NCI-H146 treated with DMSO at 0.1 percent for 48 hours (cell line): ENCODE measurements at regions not wholly inside any gene's neighbourhood (a gene's known extent, or its start where the extent isn't known, plus 50 kb on each side); places are given as distances from the start of the nearest gene placed in this dataset.

ENCODE experiments used
- DNase-seq: peaks from one replicate; lab custom pipeline; 2025; ENCODE audit not compliant: unreplicated experiment; lab: John Stamatoyannopoulos, UW

- no peak for DNase-seq
Measured at GRCh38 chr1:234940841-234941240, 187.8 kb downstream of the TOMM20 start.

DNA sequence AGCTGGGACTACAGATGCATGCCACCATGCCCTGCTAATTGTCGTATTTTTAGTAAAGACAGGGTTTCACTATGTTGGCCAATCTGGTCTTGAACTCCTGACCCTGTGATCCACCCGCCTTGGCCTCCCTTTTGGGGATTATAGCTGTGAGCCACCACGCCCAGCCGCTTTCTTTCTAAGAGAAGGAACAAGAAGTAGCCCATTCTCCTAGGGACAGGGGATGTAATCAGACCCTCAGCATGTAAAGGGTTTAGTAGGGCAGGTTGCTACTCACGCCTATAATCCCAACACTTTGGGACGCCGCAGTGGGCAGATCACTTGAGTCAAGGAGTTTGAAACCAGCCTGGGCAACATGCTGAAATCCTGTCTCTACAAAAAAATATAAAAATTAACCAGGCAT is 189.7 kb downstream of the TOMM20 start:
- no peak for DNase-seq

GRCh38 chr1:234938135-234938534 is 190.5 kb downstream of the TOMM20 start:
- no peak for DNase-seq

DNA sequence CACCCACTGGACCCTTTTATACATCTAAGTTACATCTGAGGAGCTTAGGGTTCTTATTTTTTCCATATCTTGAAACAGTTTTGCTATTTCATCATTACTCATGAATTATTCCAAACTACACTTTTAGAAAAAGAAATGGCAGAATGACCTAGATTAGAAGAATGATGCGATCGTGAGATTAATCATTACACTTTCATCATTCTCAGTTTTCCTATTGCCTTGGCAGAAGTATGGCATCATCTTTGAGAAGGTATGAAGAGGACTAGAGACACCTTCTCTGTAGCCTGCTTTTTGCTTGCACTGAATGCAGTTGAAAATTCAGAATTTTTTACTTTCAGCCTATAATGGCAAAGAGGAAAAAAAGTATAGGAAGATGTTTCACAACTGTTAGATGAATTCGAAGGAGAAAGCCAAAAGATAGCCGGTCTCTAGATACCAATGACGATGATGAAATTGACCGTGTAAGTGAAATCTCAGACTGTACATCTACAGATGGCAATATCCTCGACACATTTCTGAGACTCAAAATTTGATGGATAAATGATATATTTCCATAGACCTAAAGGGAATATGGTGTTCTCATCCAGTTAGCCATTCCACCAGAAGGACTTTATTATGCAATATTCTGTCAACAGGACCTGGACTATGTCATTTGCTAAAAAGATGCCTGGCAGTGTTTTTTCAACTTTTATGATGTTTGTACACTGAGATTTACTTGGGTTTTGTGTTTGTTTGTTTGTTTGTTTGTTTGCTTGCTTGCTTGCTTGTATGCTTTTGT is 191.8 kb downstream of the TOMM20 start:
- DNase-seq = no peak

DNA sequence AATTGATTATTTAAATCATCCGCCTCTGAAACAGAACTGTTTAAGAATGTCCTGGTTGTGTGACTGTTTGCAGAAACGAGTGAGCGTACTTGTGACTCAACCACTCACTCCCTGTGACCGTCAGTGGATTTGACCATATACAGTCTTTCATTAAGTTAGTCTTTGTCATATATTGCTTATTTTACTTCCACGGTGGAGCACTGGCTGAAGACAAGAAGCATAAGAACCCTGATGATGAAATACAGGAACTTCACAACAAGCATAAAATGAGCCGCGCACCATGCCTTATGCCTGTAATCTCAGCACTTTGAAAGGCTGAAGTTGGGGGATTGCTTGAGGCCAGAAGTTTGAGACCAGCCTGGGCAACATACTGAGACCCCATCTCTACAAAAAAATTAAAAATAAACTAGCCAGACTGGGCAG is 194.0 kb downstream of the TOMM20 start:
- no peak for DNase-seq

DNA sequence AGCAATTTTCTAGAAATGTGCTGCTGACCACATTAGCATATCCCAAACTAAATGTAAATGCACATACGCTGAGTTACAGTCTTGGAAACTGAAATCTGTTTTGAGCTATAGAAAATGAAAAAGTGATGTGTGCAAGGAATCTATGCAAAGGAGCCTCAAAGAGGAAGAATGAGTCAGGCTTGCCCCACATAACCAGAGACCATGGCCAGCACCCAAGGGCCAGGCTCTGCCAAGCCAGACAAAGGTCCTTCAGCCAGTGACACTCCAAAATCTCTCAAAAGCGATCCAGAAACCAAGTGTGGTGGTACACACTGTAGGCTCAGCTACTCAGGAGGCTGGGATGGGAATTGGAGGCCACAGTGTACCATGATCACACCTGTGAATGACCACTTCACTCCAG is 195.2 kb downstream of the TOMM20 start:
- no peak for DNase-seq

DNA sequence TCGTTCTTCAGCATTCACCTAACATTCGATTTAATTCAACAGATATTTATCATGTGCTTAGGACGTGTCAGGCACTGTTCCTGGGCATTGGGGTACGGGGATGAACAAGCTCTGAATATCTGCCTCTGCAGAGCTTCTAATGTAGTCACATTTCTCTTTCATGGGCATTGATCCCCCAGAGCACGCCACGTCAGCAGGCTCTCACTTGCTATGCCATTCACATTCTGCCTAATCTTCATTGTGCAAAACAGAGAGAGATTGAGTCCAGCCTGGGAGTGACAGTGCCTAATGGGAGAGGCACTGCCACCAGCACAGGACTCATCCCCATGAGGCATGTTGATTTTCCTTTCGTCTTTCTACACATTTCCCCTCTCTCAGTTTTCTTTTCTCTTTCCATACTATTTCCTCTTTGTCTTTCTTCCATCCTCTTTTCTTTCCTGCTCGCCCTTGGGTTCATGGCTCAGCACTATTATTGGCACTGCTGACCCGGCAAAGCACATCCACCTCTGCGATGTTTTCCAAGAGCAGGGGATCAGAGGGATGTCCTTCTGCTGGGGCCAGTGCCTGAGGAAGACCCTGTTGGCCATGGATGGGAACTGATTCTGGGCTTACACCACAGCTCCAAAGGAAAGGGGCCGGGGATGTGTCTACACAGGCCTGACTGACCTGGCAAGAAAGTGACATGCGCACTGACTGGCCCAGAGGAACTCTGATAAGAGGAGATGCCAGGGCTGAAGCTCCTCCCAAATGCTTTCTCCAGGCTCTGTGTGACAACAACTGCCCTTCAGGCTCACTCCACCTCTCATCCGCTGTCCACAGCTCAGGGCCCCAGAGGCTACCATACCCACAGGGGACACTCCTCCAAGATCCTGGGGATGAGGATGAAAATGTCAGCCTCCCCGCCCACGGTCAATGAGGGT is 195.9 kb downstream of the TOMM20 start:
- no peak for DNase-seq

DNA sequence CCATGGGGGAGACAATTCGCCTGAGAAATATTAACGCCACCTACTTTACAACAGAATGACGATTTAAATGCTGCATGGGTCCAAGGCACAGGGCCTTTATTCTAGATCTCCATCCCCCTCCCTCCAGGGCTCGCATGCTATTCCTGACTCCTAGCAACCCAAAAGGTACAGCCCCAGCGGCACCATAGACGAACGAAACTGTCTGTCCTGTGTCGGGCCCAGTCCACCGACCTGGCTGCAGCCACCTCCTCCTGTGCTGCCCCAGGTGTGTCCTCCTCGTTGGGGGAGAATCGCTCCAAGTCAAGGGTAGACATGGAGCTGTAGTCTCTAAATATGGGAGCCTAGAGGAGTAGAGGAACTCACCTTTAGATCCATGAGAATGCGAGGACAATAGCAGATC is 196.5 kb downstream of the TOMM20 start:
- DNase-seq = no peak

DNA sequence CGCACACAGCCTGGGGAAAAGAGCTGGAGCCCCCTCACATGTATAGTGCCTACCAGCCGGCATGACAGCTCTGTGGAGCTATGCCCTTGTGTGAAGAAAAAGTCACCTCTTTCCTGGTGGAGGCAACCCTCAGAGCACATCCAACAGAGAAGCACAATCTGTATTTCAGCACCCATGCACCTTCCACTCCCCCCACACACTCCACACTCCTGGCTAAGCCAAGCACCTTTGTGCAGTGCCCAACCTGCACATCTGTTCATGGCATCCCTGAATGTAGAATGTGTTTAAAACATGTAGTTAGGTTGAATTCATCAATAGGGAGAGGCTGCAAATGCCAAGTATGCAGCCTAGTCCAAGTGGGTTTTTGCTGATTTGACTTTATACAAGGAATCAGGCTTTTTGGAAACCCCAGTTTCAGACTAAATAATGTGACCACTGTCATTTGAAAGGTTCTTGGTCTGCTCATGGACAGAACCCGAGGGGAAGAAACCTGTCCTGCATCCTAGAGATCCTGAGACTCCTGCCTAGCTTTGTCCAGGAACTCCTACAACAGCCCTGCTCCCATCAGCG is 197.1 kb downstream of the TOMM20 start:
- no peak for DNase-seq

DNA sequence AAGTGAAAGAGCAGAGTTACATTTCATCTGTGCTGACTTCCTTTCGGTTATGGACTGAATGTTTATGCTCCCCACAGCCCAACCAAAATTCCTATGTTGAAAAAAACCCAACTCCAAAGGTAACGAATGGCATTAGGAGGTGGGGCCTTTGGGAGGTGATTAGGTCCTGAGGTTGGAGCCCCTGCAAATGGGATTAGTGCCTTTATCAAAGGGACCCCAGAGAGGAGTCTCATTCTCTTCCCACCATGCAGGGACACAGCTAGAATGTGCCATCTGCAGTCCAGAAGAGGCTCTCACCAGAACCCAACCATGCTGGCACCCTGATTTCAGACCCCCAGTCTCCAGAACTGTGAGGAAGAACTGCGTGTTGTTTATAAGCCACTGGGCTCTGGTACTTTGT is 199.3 kb downstream of the TOMM20 start:
- DNase-seq = no peak

DNA sequence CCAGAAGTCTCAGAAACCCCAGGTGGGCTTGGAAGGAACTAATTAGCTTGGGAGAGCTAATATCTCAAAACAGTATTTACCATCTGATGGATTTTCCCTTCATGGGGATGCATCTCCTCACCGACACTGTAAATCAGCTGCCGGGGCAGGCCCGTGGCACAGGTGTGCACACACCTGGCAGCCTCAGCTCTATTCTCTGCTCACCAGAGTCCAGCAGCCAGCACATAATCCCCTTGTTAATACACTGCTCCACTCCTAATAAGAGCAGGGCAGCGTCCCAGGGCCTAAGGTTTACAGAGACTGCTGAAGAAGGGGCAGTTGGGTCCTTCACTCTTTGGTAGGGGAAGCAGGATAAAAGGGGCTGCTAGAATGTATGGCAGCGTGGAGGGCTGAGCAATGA is 200.0 kb downstream of the TOMM20 start:
- peak; percentile 61 for DNase-seq

GRCh38 chr1:234927971-234928640 is 200.5 kb downstream of the TOMM20 start:
- no peak for DNase-seq

DNA sequence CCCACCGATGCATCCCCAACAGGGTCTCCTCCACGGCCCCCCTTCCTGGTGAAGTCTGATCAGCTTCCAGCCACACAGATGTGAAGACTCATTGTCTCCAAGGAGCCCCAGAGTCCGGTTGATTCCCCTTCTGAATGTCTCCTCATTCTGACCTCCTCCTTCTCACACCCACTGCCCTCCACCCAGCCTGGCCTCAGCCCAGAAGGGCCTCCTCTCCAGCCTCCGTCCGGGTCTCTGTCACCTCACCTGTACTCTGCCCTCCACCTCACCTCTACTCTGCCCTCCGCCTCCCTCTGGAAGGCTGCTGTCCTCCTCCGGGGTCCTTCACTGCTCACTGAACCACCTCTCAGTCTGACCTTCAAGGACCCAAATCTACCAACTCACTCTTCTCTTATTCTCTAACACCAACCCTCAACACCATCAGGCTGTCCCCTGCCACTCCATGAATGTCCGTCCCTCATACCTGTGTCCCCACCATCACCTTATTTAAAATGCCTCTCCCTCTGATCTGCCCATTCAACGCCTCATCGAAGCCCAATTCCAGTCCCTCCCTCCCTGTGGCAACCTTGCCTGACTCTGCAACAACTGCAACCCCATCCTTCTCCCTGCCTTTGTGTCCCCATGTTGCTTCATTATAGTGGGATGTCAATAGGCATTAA is 201.2 kb downstream of the TOMM20 start:
- no peak for DNase-seq

DNA sequence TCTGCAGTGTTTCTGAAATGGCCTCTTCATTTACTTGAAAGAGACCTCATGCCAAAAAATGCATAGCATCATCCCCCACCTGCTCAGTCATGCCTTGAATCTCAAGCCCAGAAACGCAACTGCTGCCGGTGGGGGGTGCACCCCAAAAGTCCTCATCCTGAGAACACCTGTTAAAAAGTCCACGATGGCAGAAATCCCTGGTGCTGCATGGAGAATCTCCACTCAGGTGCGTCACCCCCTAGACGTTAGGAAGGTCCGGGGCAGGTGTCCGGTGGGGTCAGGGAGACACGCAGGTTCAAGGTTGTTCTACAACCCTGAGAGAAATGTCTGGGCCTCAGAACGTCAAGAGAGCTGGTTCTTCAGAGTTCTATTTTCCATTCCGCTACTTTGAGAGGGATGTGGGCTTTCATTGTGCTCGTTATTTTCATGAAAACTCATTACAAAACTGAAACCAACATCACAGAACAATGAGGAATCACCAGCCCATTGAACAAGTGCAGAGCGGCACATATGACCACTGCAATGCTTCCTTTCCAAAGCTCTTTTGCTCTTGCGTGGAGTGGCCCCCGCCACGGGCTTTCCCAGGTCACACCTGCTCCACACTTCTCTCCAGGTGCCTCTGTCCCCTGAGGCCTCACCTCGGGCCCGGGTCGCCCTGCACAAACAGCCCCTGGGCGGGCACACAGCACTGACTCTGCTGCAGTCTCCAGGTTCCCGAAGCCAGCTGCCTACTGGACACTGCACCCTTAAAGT is 201.9 kb downstream of the TOMM20 start:
- DNase-seq = no peak

GRCh38 chr1:234926264-234926558 is 202.4 kb downstream of the TOMM20 start:
- peak; percentile 62 for DNase-seq

DNA sequence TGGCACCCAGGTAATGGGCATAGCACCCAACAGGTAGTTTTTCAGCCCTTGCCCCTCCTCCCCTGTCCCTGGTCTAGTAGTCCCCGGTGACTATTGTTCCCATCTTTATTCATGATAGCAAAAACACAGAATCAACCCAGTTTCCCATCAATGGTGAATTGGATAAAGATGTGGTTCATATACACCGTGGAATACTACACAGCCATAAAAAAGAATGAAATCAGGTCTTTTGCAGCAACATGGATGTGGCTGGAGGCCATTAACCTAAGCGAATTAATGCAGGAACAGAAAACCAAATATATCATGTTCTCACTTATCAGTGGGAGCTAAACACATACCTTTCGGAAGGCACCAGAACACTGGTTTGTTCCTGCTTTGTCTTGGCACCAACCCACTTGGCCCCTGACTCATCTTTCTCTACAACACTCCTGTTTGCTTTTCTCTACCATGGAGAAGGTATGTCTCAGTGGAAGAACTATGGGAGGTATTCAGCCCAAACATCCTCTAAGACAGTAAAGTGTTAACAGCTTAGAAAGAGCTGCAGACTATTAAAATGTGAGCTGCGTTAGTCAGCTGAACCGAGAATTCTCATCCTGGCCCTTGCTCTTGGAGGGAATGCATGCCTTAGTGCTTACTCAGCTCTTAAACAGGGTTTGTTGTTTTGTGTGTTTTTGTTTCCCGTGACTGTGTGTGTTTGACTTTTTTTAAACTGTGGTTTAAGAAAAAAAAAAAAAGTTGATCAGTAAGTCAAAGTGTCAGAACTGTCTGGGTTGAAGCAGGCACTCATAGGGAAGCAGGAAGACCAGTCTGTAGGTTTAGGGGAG is 203.0 kb downstream of the TOMM20 start:
- DNase-seq = no peak

- no peak for DNase-seq
Measured at GRCh38 chr1:234924450-234925355, 203.9 kb downstream of the TOMM20 start.

DNA sequence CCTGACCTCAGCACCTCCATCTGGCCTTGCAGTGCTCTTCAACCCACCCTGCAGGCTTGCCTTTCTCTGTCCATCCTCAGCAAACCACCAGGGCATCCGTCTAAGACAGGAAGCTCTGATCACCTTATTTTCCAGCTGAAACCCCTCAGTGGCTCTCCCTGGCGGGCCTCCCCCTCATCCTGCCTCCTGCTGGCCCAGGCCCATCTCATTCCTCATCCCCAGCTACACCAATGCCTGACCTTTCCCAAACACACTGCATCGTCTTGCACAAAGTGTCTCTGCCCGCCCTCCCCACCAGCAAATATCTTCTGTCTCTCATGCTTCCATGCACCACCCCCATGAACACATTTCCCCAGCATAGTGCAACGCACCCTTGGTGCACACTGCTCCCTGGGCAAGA is 205.0 kb downstream of the TOMM20 start:
- DNase-seq = no peak
